ENCODE measurements at regions not wholly inside any gene's neighbourhood (a gene's known extent, or its start where the extent isn't known, plus 50 kb on each side); places are given as distances from the start of the nearest gene placed in this dataset.
"Not testable (repeated sequence)": the region's sequence is repeated elsewhere in the genome, so short reads cannot be mapped to it uniquely, and the experiment has no call there.

GRCh38 chr3:64440498-64440897 is 215.2 kb upstream of the PRICKLE2 start:
- H3K4me1 ChIP-seq: peaks cover 15 to 64% (median 20%) of the 10 kb centered on the region in 3 donors
- H3K36me3 ChIP-seq: no peaks in the 10 kb centered on the region
- intact Hi-C loops (cut with DNase I): no loop called here
- no peaks in the 10 kb centered on the region for H3K9me3 ChIP-seq
- WGBS, 2 donors: 43 to 46% methylated on average over 3 to 4 of the region's 4 CpGs
- TF ChIP-seq POLR2A (IDR thresholded peaks at IDR 0.05) (no peak), CTCF (IDR thresholded peaks at IDR 0.05) (no peak)
- DNase-seq: no peak
- H3K27me3 ChIP-seq: peaks cover 0 to 46% (median 0%) of the 10 kb centered on the region in 4 donors
- no peak overlapping the region for H3K4me3 ChIP-seq
- no peak overlapping the region for H3K27ac ChIP-seq

DNA sequence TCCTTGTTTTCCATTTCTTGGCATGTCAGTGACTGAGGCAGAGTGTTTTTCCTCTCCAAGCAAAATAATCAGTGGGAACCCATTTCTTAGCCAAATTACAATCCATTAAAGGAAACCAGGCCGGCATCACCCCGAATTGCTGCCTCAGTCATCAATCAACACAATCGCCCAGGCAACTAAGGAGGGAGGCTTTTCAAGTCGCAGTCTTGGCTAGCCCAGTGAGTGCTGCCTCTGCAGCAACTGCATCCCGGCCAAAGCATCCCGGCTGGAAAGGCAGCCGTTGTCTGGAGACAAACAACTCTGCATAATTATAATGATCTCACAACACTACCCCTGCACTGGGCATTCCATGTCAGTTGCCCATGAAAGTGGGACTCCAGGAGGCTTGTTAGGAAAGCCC is 213.5 kb upstream of the PRICKLE2 start:
- no peak for DNase-seq
- peaks cover 7 to 47% (median 14%) of the 10 kb centered on the region in 3 donors for H3K4me1 ChIP-seq
- intact Hi-C loops (cut with DNase I): no loop called here
- 37 to 52% methylated on average over 2 to 7 of the region's 7 CpGs for WGBS, 2 donors
- peaks cover 0 to 11% (median 4%) of the 10 kb centered on the region in 3 donors for H3K9me3 ChIP-seq
- H3K36me3 ChIP-seq: no peaks in the 10 kb centered on the region
- H3K27ac ChIP-seq: peak overlapping the region in 1 of 4 donors; percentile 9
- H3K4me3 ChIP-seq: no peak overlapping the region
- no peak for TF ChIP-seq CTCF (IDR thresholded peaks at IDR 0.05)
- peaks cover 0 to 34% (median 0%) of the 10 kb centered on the region in 4 donors for H3K27me3 ChIP-seq

- H3K27ac ChIP-seq: no peak overlapping the region
- WGBS, 2 donors: 45 to 48% methylated on average over 1 of the region's 1 CpG
- H3K9me3 ChIP-seq: peaks cover 0 to 12% (median 4%) of the 10 kb centered on the region in 3 donors
- no peak for TF ChIP-seq POLR2A (IDR thresholded peaks at IDR 0.05)
- no peak for TF ChIP-seq CTCF (IDR thresholded peaks at IDR 0.05)
- H3K4me1 ChIP-seq: peaks cover 7 to 40% (median 14%) of the 10 kb centered on the region in 3 donors
- intact Hi-C loops (cut with DNase I): no loop called here
- H3K4me3 ChIP-seq: no peak overlapping the region
- H3K36me3 ChIP-seq: no peaks in the 10 kb centered on the region
- H3K27me3 ChIP-seq: peaks cover 0 to 27% (median 0%) of the 10 kb centered on the region in 4 donors
- no peak for DNase-seq
These were observed 212.8 kb upstream of the PRICKLE2 start for GRCh38 chr3:64438066-64438465.

DNA sequence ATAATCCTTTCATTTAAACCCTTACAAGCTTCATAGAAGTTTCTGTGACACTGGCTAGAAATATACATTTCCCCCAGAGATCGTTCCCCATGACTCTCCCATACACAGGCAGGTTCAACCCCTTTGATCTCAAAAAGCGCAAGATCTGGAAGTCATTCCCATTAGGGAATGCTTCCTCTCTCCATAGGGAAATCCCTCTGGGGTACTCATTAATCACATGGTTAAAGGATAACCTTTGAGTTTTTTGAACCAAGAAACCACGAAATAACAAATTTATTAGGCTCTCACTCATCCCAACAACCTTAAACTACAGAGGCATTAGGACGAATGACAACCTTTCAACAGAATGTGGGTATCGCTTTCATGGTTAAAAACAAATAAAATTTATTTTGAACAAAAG is 211.9 kb upstream of the PRICKLE2 start:
- intact Hi-C loops (cut with DNase I): no loop called here
- no peak for TF ChIP-seq POLR2A (IDR thresholded peaks at IDR 0.05)
- TF ChIP-seq CTCF (IDR thresholded peaks at IDR 0.05): no peak
- WGBS, 2 donors: 84 to 91% methylated on average over 5 of the region's 5 CpGs
- Histone ChIP-seq H3K4me1 (peaks cover 7 to 36% (median 14%) of the 10 kb centered on the region in 3 donors), H3K36me3 (no peaks in the 10 kb centered on the region), H3K27ac (no peak overlapping the region), H3K9me3 (peaks cover 0 to 12% (median 4%) of the 10 kb centered on the region in 3 donors), H3K4me3 (no peak overlapping the region), H3K27me3 (peaks cover 0 to 17% (median 0%) of the 10 kb centered on the region in 4 donors)
- DNase-seq: no peak

GRCh38 chr3:64435023-64435422 is 209.8 kb upstream of the PRICKLE2 start:
- peaks cover 6 to 19% (median 10%) of the 10 kb centered on the region in 3 donors for H3K4me1 ChIP-seq
- H3K4me3 ChIP-seq; intact Hi-C loops (cut with DNase I); H3K27ac ChIP-seq; H3K27me3 ChIP-seq; H3K36me3 ChIP-seq; DNase-seq: not testable (repeated sequence)
- peaks cover 0 to 12% (median 4%) of the 10 kb centered on the region in 3 donors for H3K9me3 ChIP-seq
- WGBS, 2 donors: 88 to 95% methylated on average over 2 of the region's 2 CpGs

DNA sequence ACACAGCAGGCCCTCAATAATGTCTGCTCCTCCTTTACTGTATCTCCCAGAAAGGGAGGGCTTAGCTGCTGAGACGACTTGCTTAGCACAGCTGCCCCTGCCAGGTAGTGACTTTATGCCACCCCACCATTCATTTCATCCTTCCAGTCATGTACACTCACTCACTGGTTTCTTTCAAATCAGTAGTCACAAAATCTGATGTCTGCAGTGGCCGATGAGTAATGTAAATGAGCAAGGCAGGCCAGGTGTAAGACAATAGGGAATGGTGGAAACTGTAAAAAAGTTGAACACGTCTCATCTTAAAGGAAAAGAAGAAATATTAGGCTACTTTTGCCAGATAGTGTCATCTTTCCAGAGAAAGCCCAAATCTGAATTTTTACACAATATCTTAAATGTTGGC is 207.6 kb upstream of the PRICKLE2 start:
- Histone ChIP-seq H3K4me1 (no peaks in the 10 kb centered on the region), H3K27me3 (peaks cover 0 to 5% (median 0%) of the 10 kb centered on the region in 4 donors), H3K36me3 (no peaks in the 10 kb centered on the region), H3K27ac (no peak overlapping the region), H3K9me3 (peaks cover 0 to 12% (median 4%) of the 10 kb centered on the region in 3 donors), H3K4me3 (no peak overlapping the region)
- intact Hi-C loops (cut with DNase I): no loop called here
- no peak for DNase-seq
- 57 to 82% methylated on average over 3 of the region's 3 CpGs for WGBS, 2 donors
- TF ChIP-seq CTCF (IDR thresholded peaks at IDR 0.05): no peak
- TF ChIP-seq POLR2A (IDR thresholded peaks at IDR 0.05): no peak
